Peyer's patch (tissue), 4 donors: ENCODE measurements at regions not wholly inside any gene's neighbourhood (a gene's known extent, or its start where the extent isn't known, plus 50 kb on each side); places are given as distances from the start of the nearest gene placed in this dataset.

Experiments used
- DNase-seq, 3 donors: peaks; one replicate each; pipeline ENCODE4 v3.0.0-alpha.2; 2017 to 2019
- H3K27ac ChIP-seq, 4 donors: fragments of 200-600 bp; sonication (generic); one replicate each; pipeline ENCODE4 v1.5.1; 2016 to 2019
- H3K27me3 ChIP-seq, 2 donors: fragments of 200-600 bp; sonication (generic); one replicate each; pipeline ENCODE4 v1.5.1; 2019
- H3K36me3 ChIP-seq, 3 donors: fragments of 200-600 bp; sonication (generic); one replicate each; pipeline ENCODE4 v1.5.1; 2016 to 2019
- H3K4me1 ChIP-seq, 4 donors: fragments of 200-600 bp; sonication (generic); one replicate each; pipeline ENCODE4 v1.5.1; 2016 to 2019
- H3K4me3 ChIP-seq, 4 donors: fragments of 200-600 bp; sonication (generic); 1 replicate in 3 of 4; 2 replicates in 1 of 4; pipeline ENCODE4 v1.5.1; 2016 to 2019; ENCODE audit warnings: mild to moderate bottlenecking in 1 of 4
- H3K9me3 ChIP-seq, 4 donors: fragments of 200-600 bp; sonication (generic); one replicate each; pipeline ENCODE4 v1.5.1; 2016 to 2019; ENCODE audit warnings: mild to moderate bottlenecking in 1 of 4
- POLR2A ChIP-seq, 2 donors: fragments of 450-650 bp; IDR thresholded peaks; one replicate each; pipeline ENCODE4 v1.5.1; 2017; ENCODE audit warnings: antibody characterized with exemption in 2 of 2, mild to moderate bottlenecking in 2 of 2, moderate library complexity in 2 of 2
- TF ChIP-seq, protein P1 (sequence below), 6 experiments: fragments of 450-650 bp in 4 of 6; fragments of 200-600 bp in 2 of 6; sonication (generic) in 1 of 6; IDR thresholded peaks; one replicate each; pipeline ENCODE4 v1.5.1; 2017 to 2019; ENCODE audit warnings: antibody characterized with exemption in 6 of 6, mild to moderate bottlenecking in 3 of 6, moderate library complexity in 1 of 6

GRCh38 chr1:104785575-104786187 is 1036.0 kb downstream of the AMY1C start:
- Histone ChIP-seq H3K27ac (no peak overlapping the region), H3K27me3 (no peaks in the 10 kb centered on the region), H3K36me3 (no peaks in the 10 kb centered on the region), H3K4me3 (no peak overlapping the region), H3K4me1 (no peaks in the 10 kb centered on the region), H3K9me3 (no peaks in the 10 kb centered on the region)
- no peak for DNase-seq
- no peak for TF ChIP-seq POLR2A (IDR thresholded peaks at IDR 0.05)
- TF ChIP-seq, protein P1, sequence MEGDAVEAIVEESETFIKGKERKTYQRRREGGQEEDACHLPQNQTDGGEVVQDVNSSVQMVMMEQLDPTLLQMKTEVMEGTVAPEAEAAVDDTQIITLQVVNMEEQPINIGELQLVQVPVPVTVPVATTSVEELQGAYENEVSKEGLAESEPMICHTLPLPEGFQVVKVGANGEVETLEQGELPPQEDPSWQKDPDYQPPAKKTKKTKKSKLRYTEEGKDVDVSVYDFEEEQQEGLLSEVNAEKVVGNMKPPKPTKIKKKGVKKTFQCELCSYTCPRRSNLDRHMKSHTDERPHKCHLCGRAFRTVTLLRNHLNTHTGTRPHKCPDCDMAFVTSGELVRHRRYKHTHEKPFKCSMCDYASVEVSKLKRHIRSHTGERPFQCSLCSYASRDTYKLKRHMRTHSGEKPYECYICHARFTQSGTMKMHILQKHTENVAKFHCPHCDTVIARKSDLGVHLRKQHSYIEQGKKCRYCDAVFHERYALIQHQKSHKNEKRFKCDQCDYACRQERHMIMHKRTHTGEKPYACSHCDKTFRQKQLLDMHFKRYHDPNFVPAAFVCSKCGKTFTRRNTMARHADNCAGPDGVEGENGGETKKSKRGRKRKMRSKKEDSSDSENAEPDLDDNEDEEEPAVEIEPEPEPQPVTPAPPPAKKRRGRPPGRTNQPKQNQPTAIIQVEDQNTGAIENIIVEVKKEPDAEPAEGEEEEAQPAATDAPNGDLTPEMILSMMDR (IDR thresholded peaks at IDR 0.05): no peak

GRCh38 chr1:104787866-104788510 is 1038.3 kb downstream of the AMY1C start:
- Histone ChIP-seq H3K9me3 (no peaks in the 10 kb centered on the region), H3K27ac (no peak overlapping the region), H3K36me3 (no peaks in the 10 kb centered on the region), H3K27me3 (no peaks in the 10 kb centered on the region), H3K4me1 (no peaks in the 10 kb centered on the region), H3K4me3 (no peak overlapping the region)
- no peak for TF ChIP-seq POLR2A (IDR thresholded peaks at IDR 0.05)
- TF ChIP-seq, protein P1 (IDR thresholded peaks at IDR 0.05): no peak
- peak in 1 of 3 donors; percentile 30 for DNase-seq

GRCh38 chr1:104791030-104791429 is 1041.3 kb downstream of the AMY1C start:
- H3K27ac ChIP-seq: no peak overlapping the region
- H3K9me3 ChIP-seq: no peaks in the 10 kb centered on the region
- TF ChIP-seq, protein P1 (IDR thresholded peaks at IDR 0.05): no peak
- no peak for TF ChIP-seq POLR2A (IDR thresholded peaks at IDR 0.05)
- no peak overlapping the region for H3K4me3 ChIP-seq
- H3K27me3 ChIP-seq: no peaks in the 10 kb centered on the region
- no peaks in the 10 kb centered on the region for H3K4me1 ChIP-seq
- DNase-seq: no peak
- H3K36me3 ChIP-seq: no peaks in the 10 kb centered on the region

DNA sequence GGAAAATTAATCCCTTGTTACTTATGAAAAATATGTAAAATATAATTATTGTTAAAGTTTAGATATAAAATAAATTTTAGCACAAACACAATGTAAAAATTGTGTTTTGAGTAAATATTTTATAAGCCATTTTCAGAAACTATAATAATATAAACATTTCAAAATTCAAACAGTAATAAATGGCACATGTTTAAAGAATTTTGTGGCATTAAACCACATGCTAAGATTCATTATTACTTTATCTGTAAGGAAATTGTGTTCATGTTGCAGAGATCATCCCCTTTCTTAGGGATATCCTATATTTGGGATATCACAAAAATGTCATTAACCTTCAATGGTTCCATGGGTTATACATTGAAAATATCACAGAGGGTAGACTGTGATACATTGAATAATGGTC is 1044.3 kb downstream of the AMY1C start:
- Histone ChIP-seq H3K27me3 (no peaks in the 10 kb centered on the region), H3K36me3 (no peaks in the 10 kb centered on the region), H3K27ac (no peak overlapping the region), H3K4me1 (peaks cover 0 to 7% (median 0%) of the 10 kb centered on the region in 4 donors), H3K9me3 (no peaks in the 10 kb centered on the region), H3K4me3 (no peak overlapping the region)
- TF ChIP-seq POLR2A (IDR thresholded peaks at IDR 0.05): no peak
- TF ChIP-seq, protein P1 (IDR thresholded peaks at IDR 0.05): no peak
- no peak for DNase-seq

GRCh38 chr1:104795931-104796330 is 1046.2 kb downstream of the AMY1C start:
- H3K9me3 ChIP-seq: no peaks in the 10 kb centered on the region
- TF ChIP-seq, protein P1 (IDR thresholded peaks at IDR 0.05): no peak
- no peak for TF ChIP-seq POLR2A (IDR thresholded peaks at IDR 0.05)
- H3K4me1 ChIP-seq: peaks cover 0 to 7% (median 0%) of the 10 kb centered on the region in 4 donors
- no peak for DNase-seq
- H3K27me3 ChIP-seq: no peaks in the 10 kb centered on the region
- no peak overlapping the region for H3K4me3 ChIP-seq
- no peaks in the 10 kb centered on the region for H3K36me3 ChIP-seq
- no peak overlapping the region for H3K27ac ChIP-seq
